ENCODE measurements at regions not wholly inside any gene's neighbourhood (a gene's known extent, or its start where the extent isn't known, plus 50 kb on each side); places are given as distances from the start of the nearest gene placed in this dataset.
A peak's percentile ranks its signal among the peaks of the same experiment; 100 is the strongest.

- peak; percentile 45 to 71 for DNase-seq (ENCODE audit: low read depth in 2 of 2)
Measured at GRCh38 chr2:37794717-37795116, 123.3 kb upstream of the CDC42EP3 start.

GRCh38 chr2:37795456-37795855, 124.0 kb upstream of the CDC42EP3 start:
- H4K20me1 ChIP-seq (ENCODE audit: control insufficient read depth, extremely low read depth, insufficient read depth, low read length): no peaks in the 10 kb centered on the region
- H3K79me2 ChIP-seq (ENCODE audit: control insufficient read depth, insufficient read depth, low read length): no peaks in the 10 kb centered on the region
- H3K9me3 ChIP-seq (ENCODE audit: control insufficient read depth, insufficient read depth, low read depth, low read length): no peaks in the 10 kb centered on the region
- H3K36me3 ChIP-seq (ENCODE audit: control insufficient read depth, insufficient read depth, low read length): no peaks in the 10 kb centered on the region
- H3K27me3 ChIP-seq (ENCODE audit: control insufficient read depth, insufficient read depth, low read length): no peaks in the 10 kb centered on the region
- H3K4me1 ChIP-seq (ENCODE audit: control insufficient read depth, extremely low read depth, insufficient read depth, low read length): peaks cover 15% of the 10 kb centered on the region
- no peak overlapping the region for H2AFZ ChIP-seq (ENCODE audit: low read length)
- H3K4me2 ChIP-seq (ENCODE audit: extremely low read depth, insufficient read depth, low read length): no peak overlapping the region
- H3K9ac ChIP-seq (ENCODE audit: insufficient read depth, low read length): no peak overlapping the region
- H3K4me3 ChIP-seq (replicated peaks in 1 of 4; ENCODE audit: control extremely low read depth in 1 of 4, insufficient read depth in 1 of 4, low read depth in 3 of 4, low read length in 4 of 4): no peak overlapping the region
- DNase-seq (ENCODE audit: low read depth in 2 of 2): no peak
- no peak for TF ChIP-seq EZH2 (IDR thresholded peaks at IDR 0.05; ENCODE audit: low read length, missing control alignments)
- no peak for TF ChIP-seq CTCF (conservative IDR thresholded peaks at IDR 0.05 in 1 of 2, IDR thresholded peaks at IDR 0.05 in 1 of 2; ENCODE audit: low read depth in 1 of 2, low read length in 2 of 2)
- H3K27ac ChIP-seq (ENCODE audit: insufficient read depth, low read length): no peak overlapping the region

More at GRCh38 chr2:37794717-37795116, 123.3 kb upstream of the CDC42EP3 start:
- TF ChIP-seq EZH2 (IDR thresholded peaks at IDR 0.05; ENCODE audit: low read length, missing control alignments) (no peak), CTCF (conservative IDR thresholded peaks at IDR 0.05 in 1 of 2, IDR thresholded peaks at IDR 0.05 in 1 of 2; ENCODE audit: low read depth in 1 of 2, low read length in 2 of 2) (no peak)
- Histone ChIP-seq H3K27ac (ENCODE audit: insufficient read depth, low read length) (peak overlapping the region; percentile 22), H3K79me2 (ENCODE audit: control insufficient read depth, insufficient read depth, low read length) (no peaks in the 10 kb centered on the region), H3K4me2 (ENCODE audit: extremely low read depth, insufficient read depth, low read length) (no peak overlapping the region), H3K9me3 (ENCODE audit: control insufficient read depth, insufficient read depth, low read depth, low read length) (no peaks in the 10 kb centered on the region), H4K20me1 (ENCODE audit: control insufficient read depth, extremely low read depth, insufficient read depth, low read length) (no peaks in the 10 kb centered on the region), H3K27me3 (ENCODE audit: control insufficient read depth, insufficient read depth, low read length) (no peaks in the 10 kb centered on the region), H3K9ac (ENCODE audit: insufficient read depth, low read length) (no peak overlapping the region), H3K36me3 (ENCODE audit: control insufficient read depth, insufficient read depth, low read length) (no peaks in the 10 kb centered on the region), H2AFZ (ENCODE audit: low read length) (no peak overlapping the region), H3K4me3 (replicated peaks in 1 of 4; ENCODE audit: control extremely low read depth in 1 of 4, insufficient read depth in 1 of 4, low read depth in 3 of 4, low read length in 4 of 4) (no peak overlapping the region), H3K4me1 (ENCODE audit: control insufficient read depth, extremely low read depth, insufficient read depth, low read length) (peaks cover 17% of the 10 kb centered on the region)

GRCh38 chr2:37795938-37796337, 124.5 kb upstream of the CDC42EP3 start:
- Histone ChIP-seq H3K9ac (ENCODE audit: insufficient read depth, low read length) (no peak overlapping the region), H3K9me3 (ENCODE audit: control insufficient read depth, insufficient read depth, low read depth, low read length) (no peaks in the 10 kb centered on the region), H4K20me1 (ENCODE audit: control insufficient read depth, extremely low read depth, insufficient read depth, low read length) (no peaks in the 10 kb centered on the region), H3K4me1 (ENCODE audit: control insufficient read depth, extremely low read depth, insufficient read depth, low read length) (peaks cover 20% of the 10 kb centered on the region), H3K4me3 (replicated peaks in 1 of 4; ENCODE audit: control extremely low read depth in 1 of 4, insufficient read depth in 1 of 4, low read depth in 3 of 4, low read length in 4 of 4) (no peak overlapping the region), H3K79me2 (ENCODE audit: control insufficient read depth, insufficient read depth, low read length) (no peaks in the 10 kb centered on the region), H3K27me3 (ENCODE audit: control insufficient read depth, insufficient read depth, low read length) (no peaks in the 10 kb centered on the region), H2AFZ (ENCODE audit: low read length) (no peak overlapping the region), H3K27ac (ENCODE audit: insufficient read depth, low read length) (no peak overlapping the region), H3K36me3 (ENCODE audit: control insufficient read depth, insufficient read depth, low read length) (no peaks in the 10 kb centered on the region), H3K4me2 (ENCODE audit: extremely low read depth, insufficient read depth, low read length) (no peak overlapping the region)
- TF ChIP-seq EZH2 (IDR thresholded peaks at IDR 0.05; ENCODE audit: low read length, missing control alignments) (no peak), CTCF (conservative IDR thresholded peaks at IDR 0.05 in 1 of 2, IDR thresholded peaks at IDR 0.05 in 1 of 2; ENCODE audit: low read depth in 1 of 2, low read length in 2 of 2) (no peak)
- peak; percentile 66 to 95 for DNase-seq (ENCODE audit: low read depth in 2 of 2)
